ENCODE measurements at regions not wholly inside any gene's neighbourhood (a gene's known extent, or its start where the extent isn't known, plus 50 kb on each side); places are given as distances from the start of the nearest gene placed in this dataset.

DNA sequence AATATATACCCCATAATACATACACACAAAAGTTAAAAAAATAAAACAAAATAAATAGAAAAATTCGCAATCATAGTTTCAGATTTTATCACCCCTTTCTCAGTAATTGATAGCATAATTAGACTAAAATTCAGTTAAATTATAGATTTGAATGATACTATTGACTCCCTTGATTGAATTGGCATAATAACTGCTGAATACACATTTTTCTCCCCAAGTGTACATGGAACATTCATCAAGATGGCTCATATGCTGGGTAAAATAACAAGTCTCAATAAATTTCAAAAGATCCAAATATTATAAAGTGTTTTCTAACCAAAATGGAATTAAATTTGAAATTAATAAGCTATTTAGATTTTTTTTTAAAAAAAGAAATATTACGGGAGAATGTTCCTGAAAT, 616.1 kb downstream of the MAFB start:
- 87 to 94% (median 93%) methylated on average over 2 of the region's 2 CpGs for WGBS, 3 donors
- Histone ChIP-seq H3K9me3 (no peaks in the 10 kb centered on the region), H3K27ac (no peak overlapping the region), H3K36me3 (no peaks in the 10 kb centered on the region), H3K4me3 (no peak overlapping the region), H3K27me3 (no peaks in the 10 kb centered on the region), H3K4me1 (ENCODE audit: insufficient read depth) (no peaks in the 10 kb centered on the region)
- intact Hi-C loops (cut with DNase I): no loop called here
- TF ChIP-seq POLR2A (IDR thresholded peaks at IDR 0.05) (no peak), EP300 (IDR thresholded peaks at IDR 0.05) (no peak)
- TF ChIP-seq, protein P1, sequence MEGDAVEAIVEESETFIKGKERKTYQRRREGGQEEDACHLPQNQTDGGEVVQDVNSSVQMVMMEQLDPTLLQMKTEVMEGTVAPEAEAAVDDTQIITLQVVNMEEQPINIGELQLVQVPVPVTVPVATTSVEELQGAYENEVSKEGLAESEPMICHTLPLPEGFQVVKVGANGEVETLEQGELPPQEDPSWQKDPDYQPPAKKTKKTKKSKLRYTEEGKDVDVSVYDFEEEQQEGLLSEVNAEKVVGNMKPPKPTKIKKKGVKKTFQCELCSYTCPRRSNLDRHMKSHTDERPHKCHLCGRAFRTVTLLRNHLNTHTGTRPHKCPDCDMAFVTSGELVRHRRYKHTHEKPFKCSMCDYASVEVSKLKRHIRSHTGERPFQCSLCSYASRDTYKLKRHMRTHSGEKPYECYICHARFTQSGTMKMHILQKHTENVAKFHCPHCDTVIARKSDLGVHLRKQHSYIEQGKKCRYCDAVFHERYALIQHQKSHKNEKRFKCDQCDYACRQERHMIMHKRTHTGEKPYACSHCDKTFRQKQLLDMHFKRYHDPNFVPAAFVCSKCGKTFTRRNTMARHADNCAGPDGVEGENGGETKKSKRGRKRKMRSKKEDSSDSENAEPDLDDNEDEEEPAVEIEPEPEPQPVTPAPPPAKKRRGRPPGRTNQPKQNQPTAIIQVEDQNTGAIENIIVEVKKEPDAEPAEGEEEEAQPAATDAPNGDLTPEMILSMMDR (IDR thresholded peaks at IDR 0.05): no peak
- no peak for DNase-seq

DNA sequence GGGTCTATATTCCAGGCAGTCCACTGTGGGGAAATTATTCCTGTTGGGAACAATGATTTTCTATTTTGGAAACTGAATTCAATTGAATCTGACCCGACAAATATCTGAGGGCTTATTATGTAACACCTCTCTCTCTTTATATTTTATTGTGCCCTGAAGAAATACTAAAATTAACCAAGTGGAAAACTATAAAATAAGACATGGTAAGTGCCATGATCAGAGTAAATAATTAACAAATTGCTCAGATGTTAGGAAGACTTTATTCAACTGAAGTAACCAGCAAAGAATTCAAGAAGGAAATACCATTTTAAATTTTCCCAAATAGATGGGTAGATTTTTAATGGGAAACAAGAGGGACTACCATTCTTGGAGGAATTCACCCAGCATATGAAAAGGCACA, 632.9 kb downstream of the MAFB start:
- intact Hi-C loops (cut with DNase I): no loop called here
- H3K27me3 ChIP-seq: no peaks in the 10 kb centered on the region
- H3K27ac ChIP-seq: no peak overlapping the region
- H3K4me1 ChIP-seq (ENCODE audit: insufficient read depth): no peaks in the 10 kb centered on the region
- DNase-seq: no peak
- WGBS, 3 donors: 78 to 97% (median 89%) methylated on average over 1 of the region's 1 CpG
- no peaks in the 10 kb centered on the region for H3K9me3 ChIP-seq
- TF ChIP-seq, protein P1 (IDR thresholded peaks at IDR 0.05): no peak
- no peak for TF ChIP-seq POLR2A (IDR thresholded peaks at IDR 0.05)
- no peak for TF ChIP-seq EP300 (IDR thresholded peaks at IDR 0.05)
- no peaks in the 10 kb centered on the region for H3K36me3 ChIP-seq
- H3K4me3 ChIP-seq: no peak overlapping the region

DNA sequence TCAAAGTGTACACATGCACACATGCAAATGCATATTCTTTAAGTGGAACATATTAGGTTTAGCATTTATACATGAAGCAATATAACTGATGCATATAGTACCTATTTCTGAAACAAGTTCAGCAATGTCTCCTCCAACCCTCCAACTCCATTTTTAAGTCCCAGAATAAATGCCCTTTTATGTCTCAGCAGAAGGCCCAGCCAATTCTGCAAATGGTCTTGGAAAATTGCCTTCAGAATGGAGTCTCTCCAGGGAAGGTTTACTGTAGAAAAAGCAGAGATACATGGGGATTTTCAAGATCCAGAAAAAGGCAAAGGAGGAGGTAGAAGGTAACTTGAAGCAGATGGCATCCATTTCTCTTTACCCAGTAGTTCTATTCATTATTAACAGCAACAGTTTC, 633.3 kb downstream of the MAFB start:
- H3K4me1 ChIP-seq (ENCODE audit: insufficient read depth): no peaks in the 10 kb centered on the region
- H3K4me3 ChIP-seq: no peak overlapping the region

DNA sequence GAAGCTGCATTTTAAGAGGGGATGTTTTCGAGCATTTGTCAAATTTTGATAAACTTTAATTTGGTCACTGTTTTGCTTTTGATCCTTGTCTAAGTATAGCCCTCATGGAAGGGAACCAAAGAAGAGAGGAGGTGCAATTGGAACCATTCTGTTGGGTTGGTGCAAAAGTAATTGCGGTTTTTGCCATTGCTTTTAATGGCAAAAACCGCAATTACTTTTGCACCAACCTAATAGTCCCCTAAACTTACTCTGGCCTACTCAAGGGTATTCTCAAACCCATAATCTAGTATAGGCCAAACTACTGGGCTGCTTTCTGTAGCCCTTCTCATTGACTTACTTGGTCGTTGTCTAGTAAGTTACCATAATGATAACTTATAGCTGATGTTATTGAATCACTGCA, 634.7 kb downstream of the MAFB start:
- Histone ChIP-seq H3K9me3 (no peaks in the 10 kb centered on the region), H3K27ac (no peak overlapping the region), H3K36me3 (no peaks in the 10 kb centered on the region), H3K27me3 (no peaks in the 10 kb centered on the region), H3K4me1 (ENCODE audit: insufficient read depth) (no peaks in the 10 kb centered on the region), H3K4me3 (no peak overlapping the region)
- intact Hi-C loops (cut with DNase I): no loop called here
- DNase-seq: no peak
- 64 to 86% (median 66%) methylated on average over 4 of the region's 4 CpGs for WGBS, 3 donors
- no peak for TF ChIP-seq POLR2A (IDR thresholded peaks at IDR 0.05)
- TF ChIP-seq, protein P1 (IDR thresholded peaks at IDR 0.05): no peak
- no peak for TF ChIP-seq EP300 (IDR thresholded peaks at IDR 0.05)

More for the DNA sequence above, 633.3 kb downstream of the MAFB start:
- intact Hi-C loops (cut with DNase I): no loop called here
- TF ChIP-seq EP300 (IDR thresholded peaks at IDR 0.05) (no peak), POLR2A (IDR thresholded peaks at IDR 0.05) (no peak)
- TF ChIP-seq, protein P1 (IDR thresholded peaks at IDR 0.05): no peak
- no peaks in the 10 kb centered on the region for H3K27me3 ChIP-seq
- H3K9me3 ChIP-seq: no peaks in the 10 kb centered on the region
- no peak overlapping the region for H3K27ac ChIP-seq
- no peaks in the 10 kb centered on the region for H3K36me3 ChIP-seq
- no peak for DNase-seq

DNA sequence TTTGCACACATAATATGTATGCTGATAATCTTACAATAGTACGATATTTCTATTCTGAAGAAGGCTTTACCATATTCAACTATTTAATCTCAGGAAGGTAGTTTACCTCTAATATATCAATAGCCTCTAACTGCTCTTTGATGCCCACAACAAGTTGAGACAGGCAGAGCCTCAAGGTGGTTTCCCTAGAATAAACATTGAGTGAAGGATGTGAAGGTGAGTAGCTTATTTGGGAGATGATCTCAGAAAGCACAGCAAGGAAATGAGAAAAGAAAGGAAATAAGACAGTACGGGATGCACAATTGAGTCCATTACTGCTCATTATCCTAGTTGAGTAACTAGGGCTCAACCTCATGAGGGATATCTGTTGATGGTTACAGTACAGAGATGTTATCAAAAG, 638.4 kb downstream of the MAFB start:
- 91 to 95% (median 91%) methylated on average over 2 of the region's 2 CpGs for WGBS, 3 donors
- no peaks in the 10 kb centered on the region for H3K9me3 ChIP-seq
- TF ChIP-seq, protein P1 (IDR thresholded peaks at IDR 0.05): no peak
- TF ChIP-seq POLR2A (IDR thresholded peaks at IDR 0.05) (no peak), EP300 (IDR thresholded peaks at IDR 0.05) (no peak)
- H3K36me3 ChIP-seq: no peaks in the 10 kb centered on the region
- H3K27me3 ChIP-seq: no peaks in the 10 kb centered on the region
- intact Hi-C loops (cut with DNase I): no loop called here
- DNase-seq: no peak
- no peak overlapping the region for H3K27ac ChIP-seq
- no peak overlapping the region for H3K4me3 ChIP-seq
- no peaks in the 10 kb centered on the region for H3K4me1 ChIP-seq (ENCODE audit: insufficient read depth)

Measured in ovary (tissue), 7 donors.